Right hindlimb (tissue), 1 donor: ENCODE measurements at regions not wholly inside any gene's neighbourhood (a gene's known extent, or its start where the extent isn't known, plus 50 kb on each side); places are given as distances from the start of the nearest gene placed in this dataset.

ENCODE experiments used
- DNase-seq: peaks from one replicate; pipeline ENCODE4 v3.0.0-alpha.2; 2018

- no peak for DNase-seq
These were observed 910.5 kb downstream of the CDH11 start for GRCh38 chr16:64211331-64211730.

- DNase-seq, result peak; percentile 33
These were observed 915.0 kb downstream of the CDH11 start for GRCh38 chr16:64206862-64207261.

GRCh38 chr16:64203126-64203525, 918.7 kb downstream of the CDH11 start:
- no peak for DNase-seq

GRCh38 chr16:64202571-64202970, 919.3 kb downstream of the CDH11 start:
- no peak for DNase-seq

DNA sequence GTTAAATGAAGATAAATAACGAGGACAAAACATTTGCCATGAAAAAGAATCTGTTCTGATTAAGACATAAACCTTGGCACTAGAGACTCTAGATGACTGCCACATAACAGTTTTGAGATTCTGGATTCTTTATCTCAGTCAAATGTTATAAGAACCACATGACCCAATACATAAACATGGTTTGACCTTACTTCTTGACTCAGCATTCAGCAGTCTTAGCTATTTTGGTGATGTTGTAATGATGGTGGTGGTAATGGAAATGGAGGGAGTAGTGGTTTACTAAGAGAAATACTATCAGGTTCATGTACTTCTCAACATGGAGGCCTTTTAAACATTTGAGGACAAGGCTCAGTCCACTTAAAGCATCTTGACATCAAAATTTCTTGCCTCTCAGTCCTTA, 925.4 kb downstream of the CDH11 start:
- no peak for DNase-seq

GRCh38 chr16:64185954-64186353, 935.9 kb downstream of the CDH11 start:
- no peak for DNase-seq

- no peak for DNase-seq
These were observed 937.7 kb downstream of the CDH11 start for GRCh38 chr16:64184156-64184555.

GRCh38 chr16:64182985-64183384, 938.9 kb downstream of the CDH11 start:
- no peak for DNase-seq

DNA sequence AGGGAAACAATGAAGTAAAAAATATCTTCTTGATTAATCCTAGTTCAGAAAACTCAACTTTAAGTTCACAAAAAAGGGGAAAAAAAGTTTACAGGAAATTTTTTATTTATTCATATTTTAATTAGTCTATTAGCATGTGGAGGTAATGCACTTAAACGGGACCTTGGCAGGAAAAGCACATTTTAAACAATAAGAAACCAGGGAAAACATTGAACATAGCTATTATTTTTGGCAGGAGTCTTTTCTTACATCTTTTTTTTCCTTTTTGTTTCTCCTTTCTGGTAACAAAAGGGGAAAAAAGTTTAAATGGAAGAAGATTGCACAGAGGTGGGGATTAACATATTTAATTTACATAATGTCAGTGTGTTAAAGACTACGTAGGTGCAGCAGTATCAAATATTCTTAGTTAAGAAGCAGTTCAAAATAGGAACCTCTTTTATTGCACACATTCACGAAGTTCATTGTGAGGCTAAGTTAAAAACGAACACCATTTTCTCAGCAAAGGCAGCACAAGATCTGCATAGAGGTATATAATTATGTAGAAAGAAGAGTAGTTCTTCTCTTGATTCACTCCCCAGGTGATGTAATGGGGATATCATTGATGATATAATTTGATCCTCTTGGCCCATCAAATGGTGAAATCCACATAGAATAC, 940.5 kb downstream of the CDH11 start:
- DNase-seq, result no peak

DNA sequence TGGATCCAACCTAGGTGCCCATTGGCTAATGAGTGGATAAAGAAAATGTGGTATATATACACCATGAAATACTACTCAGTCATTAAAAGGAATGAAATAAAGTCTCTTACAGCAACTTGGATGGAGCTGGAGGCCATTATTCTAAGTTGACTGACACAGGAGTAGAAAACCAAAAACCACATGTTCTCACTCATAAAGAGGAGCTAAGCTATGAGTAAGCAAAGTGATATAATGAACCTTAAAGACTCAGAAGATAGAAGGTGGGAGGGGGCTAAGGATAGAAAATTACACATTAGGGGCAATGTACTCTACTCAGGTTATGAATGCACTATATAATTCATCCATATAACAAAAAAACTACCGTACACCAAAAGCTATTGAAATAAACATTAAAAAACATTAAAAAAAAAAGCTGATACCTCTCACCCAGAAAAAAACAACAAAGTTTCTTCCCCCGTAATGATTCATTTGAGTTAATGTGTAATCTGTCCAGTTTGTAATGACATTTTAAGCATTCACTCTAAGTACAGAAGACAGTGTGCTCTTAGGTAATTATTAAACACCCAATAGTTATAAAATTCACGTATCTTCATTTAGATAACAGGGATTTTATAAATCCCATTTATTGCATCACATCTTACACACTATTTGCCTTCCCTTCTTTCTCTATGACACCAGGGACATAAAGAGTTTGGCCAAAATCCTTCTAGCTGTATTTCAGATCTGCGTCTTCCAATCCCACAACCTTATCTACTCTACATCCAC, 941.5 kb downstream of the CDH11 start:
- no peak for DNase-seq

DNA sequence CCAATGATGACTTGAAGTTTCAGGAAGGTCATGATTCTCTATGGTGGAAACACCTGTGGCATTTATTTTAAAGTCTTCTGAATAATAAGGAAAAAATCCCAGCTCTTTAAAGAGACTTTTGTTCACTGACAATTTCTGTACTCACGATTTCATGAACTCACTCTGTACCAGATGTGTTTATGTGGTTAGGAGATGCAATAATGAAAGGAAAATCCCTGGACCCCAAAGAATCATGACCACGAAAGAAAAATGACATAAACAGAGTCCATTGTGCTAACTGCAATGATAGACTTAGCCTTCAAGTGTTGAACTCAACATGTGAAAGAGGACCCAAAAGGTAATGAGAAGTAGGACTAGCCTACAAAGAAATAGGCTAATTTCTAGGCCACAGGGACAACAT, 947.5 kb downstream of the CDH11 start:
- DNase-seq, result no peak

- no peak for DNase-seq
These were observed 949.2 kb downstream of the CDH11 start for GRCh38 chr16:64172652-64173051.

GRCh38 chr16:64172226-64172625, 949.6 kb downstream of the CDH11 start:
- no peak for DNase-seq

- no peak for DNase-seq
These were observed 950.2 kb downstream of the CDH11 start for GRCh38 chr16:64171632-64172031.

GRCh38 chr16:64168371-64168770, 953.5 kb downstream of the CDH11 start:
- DNase-seq, result no peak

DNA sequence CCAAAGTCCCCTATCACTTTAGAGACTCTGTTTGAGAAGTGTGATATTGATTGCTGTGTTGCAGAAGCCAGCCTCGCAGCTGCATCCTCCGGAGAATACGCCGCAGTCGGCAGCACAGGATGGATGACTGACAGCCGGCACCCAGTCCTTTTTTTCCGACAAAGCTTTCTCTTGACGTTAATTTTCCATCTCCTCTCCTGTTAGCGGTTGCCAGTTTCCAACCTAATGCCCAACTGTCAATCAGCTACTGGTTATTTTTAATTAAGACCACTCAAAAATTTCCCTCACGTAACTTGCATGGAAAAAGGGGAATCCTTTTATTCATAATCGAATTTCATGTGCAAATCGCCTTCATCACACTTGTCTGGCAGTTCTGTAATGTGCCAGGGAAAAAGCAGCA, 953.9 kb downstream of the CDH11 start:
- DNase-seq, result no peak

DNA sequence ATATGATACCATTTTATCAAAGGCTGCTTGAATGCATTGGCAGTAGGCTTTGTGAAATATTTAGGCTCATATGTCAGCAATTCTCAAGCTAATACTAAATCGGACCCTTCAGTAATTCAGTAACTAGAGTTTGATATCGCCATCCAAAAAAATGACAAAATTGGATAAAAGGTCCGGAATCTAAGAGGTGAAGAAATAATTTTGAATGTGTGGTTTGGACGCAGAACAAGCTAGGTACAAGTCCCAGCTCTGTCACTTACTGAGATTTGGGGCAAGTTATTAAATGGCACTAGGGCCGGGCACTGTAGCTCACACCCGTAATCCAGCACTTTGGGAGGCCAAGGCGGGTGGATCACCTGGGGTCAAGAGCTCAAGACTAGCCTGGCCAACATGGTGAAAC, 956.5 kb downstream of the CDH11 start:
- DNase-seq, result no peak

DNA sequence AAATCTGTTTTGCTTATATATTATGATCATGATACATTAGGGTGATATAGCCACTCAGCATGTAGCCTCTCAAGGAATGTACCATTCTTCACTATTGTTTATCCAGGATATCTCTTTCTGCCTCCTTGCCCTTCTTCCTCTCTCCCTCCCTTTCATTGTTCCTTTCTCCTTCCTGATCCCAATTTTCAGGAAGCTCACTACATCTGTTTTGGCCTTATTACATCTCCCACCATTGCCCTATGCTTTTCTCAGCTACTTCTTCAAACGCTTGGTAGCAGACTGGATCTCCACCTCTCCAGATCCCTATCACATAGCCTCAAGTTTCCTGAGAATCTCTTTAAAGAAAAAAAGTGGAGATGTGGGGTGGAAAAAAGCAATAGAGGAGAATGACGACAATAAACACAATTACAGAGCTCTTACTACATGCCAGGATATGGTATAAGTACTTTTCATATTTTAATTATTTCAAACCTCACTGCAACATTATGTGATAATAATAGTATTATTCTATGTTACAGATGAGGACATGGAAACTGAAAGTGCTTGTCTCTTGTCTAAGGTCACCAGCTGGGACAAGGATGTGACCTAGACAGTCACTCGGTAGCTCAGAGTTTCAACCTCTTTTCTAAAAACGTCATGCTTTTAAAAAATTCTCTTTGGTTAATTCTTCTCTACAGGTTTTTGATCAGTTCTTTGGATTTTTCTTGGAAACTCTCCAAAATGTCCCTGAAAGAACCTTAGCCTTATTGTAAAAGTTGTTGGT, 959.1 kb downstream of the CDH11 start:
- no peak for DNase-seq

- DNase-seq, result no peak
These were observed 961.9 kb downstream of the CDH11 start for GRCh38 chr16:64159976-64160375.

DNA sequence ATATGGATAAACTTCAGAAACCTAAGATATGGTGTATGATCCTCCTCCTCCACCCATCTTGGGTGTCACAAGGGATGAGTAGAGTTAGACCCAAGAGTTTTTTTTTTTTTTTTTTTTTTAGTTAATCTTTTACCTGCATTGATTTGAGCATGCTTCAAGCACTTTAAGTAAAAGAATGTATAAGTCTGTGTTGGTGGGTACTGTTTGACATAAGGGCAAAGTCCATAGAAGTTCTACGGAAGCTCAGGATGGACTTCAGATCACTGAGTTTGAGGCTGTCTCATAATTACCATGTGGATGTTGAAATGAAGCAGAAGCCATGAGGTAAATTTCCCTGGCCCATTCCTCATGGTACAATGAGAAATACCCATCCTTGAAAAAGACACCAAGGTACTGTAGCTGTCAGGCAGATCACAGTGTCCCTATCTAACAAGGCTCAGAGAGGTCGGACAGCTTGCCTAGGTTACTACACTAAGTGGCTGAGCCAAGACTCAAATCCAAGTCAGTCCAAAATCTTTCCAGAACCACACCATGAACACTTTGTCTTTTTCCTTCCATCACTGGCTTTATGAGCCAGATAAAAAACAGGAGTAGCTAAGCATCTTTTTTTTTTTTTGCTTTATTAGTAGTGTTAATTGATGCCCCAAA, 962.8 kb downstream of the CDH11 start:
- DNase-seq, result no peak

- no peak for DNase-seq
These were observed 968.1 kb downstream of the CDH11 start for GRCh38 chr16:64153718-64154117.

DNA sequence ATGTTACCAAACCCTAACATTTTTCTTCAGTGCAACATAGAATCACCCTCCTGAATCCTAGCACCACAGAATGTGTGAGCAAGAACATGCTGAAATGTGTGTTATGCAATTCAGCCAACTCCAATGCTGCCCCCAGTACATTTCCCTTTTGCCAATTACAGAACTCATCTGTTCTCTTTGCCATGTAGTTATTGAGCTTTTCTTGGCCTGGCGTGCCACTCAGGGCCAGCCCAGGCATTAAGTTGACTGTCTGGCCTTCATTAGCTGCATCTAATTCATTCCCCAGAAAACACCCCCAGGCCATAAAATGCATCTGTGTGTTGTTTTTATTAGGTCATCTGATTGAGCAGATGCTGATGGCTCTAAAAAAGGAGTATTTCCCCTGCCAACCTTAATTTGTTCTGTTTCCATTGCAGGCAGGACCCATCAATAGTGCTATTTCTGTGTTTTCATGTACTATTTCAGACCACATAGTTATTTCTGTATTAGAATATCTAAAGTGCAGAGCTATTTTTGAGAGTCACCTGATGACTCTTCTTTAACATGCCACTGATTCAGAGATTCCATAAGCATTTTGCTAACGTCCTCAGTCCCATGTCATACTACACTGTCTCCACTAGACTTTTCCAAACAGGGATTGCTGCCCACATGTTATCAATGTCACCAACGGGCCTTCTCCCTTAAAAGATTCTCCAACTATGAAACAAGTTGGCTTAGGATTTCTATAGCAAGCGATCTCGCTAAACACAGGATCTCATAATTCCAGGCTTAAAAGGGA, 969.7 kb downstream of the CDH11 start:
- no peak for DNase-seq

DNA sequence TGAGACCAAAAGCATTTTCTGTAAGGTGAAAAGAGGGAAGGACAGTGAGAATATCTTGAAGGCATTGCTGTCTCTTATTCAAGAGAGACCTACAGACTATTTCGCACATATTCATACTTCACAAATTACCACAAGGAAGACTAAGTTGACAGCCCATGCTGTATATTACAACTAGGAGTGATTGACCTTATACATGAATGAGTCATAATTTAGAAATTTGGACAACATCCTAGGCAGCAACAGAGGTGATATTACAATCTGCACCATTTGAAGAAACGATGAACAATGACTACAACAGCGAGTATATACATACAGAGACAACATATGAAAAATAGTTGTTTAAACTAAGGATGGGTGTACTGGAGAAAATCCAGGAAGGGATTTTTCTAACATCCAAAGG, 971.7 kb downstream of the CDH11 start:
- DNase-seq, result no peak
